GM12864 (cell line): ENCODE measurements at regions not wholly inside any gene's neighbourhood (a gene's known extent, or its start where the extent isn't known, plus 50 kb on each side); places are given as distances from the start of the nearest gene placed in this dataset.
"Not testable (repeated sequence)": the region's sequence is repeated elsewhere in the genome, so short reads cannot be mapped to it uniquely, and the experiment has no call there.

ENCODE experiments used
- DNase-seq: peaks from one replicate; pipeline ENCODE4 v3.0.0-alpha.2; 2011; ENCODE audit warnings: low read depth
- H3K4me3 ChIP-seq: 2 replicates; pipeline ENCODE4 v1.5.1; 2011; ENCODE audit warnings: mild to moderate bottlenecking, low read depth, low read length, control low read depth
- CTCF ChIP-seq: IDR thresholded peaks from 2 replicates; pipeline ENCODE4 v1.5.1; 2011; ENCODE audit warnings: low read depth, mild to moderate bottlenecking, moderate library complexity, low read length, control low read depth, inconsistent platforms; ENCODE audit errors: missing control alignments

GRCh38 chr7:84908196-84908793 is 278.6 kb downstream of the SEMA3D start:
- H3K4me3 ChIP-seq: no peak overlapping the region
- TF ChIP-seq CTCF: no peak
- no peak for DNase-seq

DNA sequence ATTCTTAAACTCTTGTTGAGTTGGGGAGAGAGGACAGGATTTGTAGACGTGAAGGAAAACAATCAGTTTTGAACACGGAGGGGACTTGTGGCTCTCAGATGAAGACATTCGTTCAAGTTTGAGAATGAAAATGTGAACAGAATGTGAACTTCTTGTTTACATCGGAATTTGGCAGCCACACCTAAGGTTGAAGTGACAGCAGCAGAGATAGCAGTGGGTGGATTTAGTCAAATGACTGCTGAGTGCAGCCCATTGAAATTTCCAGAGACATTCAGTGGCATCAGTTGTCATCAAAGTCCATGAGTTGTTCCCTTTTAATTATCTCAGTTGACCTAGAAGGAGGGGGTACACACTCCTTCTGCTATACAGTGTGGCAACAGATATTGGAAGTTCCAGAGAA is 280.0 kb downstream of the SEMA3D start:
- no peak for DNase-seq
- no peak overlapping the region for H3K4me3 ChIP-seq
- TF ChIP-seq CTCF: no peak

DNA sequence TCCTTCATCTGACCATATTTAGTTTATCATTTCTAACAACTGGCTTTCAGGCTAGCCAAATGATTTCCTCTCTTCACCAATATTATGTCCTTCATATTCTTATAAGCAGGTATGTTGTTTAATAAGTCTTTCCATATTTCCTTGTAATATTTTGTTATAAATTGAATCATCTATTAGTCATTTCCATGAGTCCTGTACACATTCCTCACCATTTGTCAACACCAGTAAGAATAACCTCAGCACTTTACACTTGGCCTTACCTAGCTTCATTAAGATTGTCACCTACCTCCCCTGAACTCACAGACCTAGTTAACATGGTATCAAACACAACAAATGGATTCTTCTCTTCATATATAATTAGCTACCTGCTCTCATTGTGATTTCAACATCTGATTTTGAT is 282.3 kb downstream of the SEMA3D start:
- H3K4me3 ChIP-seq: no peak overlapping the region
- no peak for DNase-seq

DNA sequence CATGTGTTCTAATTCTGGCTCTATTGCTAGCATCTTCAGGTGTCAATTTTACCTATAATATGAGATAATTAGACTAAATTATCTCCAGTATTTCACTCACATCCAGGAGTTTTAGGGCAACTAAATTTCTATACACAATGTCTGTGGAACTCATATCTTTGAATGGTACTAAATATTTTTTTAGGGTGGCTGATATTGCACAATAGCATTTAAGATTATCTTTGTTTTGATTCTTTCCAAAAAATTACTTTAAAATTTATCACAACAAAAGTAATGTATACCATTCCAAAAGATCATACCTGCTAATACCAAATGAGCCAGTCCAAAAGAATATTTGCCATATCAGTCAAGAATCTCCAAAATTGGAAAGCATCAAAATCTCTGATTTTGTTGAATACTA is 285.5 kb downstream of the SEMA3D start:
- no peak for DNase-seq
- H3K4me3 ChIP-seq: no peak overlapping the region
- no peak for TF ChIP-seq CTCF

More for the DNA sequence above, 282.3 kb downstream of the SEMA3D start:
- no peak for TF ChIP-seq CTCF

DNA sequence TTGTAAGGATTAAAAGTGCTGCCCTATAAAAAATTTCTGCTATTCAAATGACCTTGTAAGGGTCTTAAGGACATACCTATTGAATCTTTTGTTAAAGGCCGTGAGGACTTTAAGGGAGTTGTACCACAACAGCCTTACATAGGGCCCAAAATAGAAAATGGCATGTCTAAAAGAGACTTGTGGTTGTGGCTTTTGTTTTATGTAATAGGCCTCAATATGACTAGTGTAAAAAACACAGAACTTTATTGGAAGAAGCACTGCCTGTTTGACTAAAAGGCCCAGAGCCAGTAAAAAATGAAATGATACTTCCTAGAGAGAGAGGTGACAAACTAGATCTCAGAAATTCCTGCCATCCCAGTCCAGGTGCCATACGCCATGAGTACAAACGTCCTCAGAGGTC is 286.6 kb downstream of the SEMA3D start:
- no peak overlapping the region for H3K4me3 ChIP-seq
- TF ChIP-seq CTCF: no peak
- no peak for DNase-seq

GRCh38 chr7:84895563-84895962 is 291.3 kb downstream of the SEMA3D start:
- no peak overlapping the region for H3K4me3 ChIP-seq
- no peak for TF ChIP-seq CTCF
- no peak for DNase-seq

- not testable (repeated sequence) for H3K4me3 ChIP-seq, DNase-seq
Observed at GRCh38 chr7:84883570-84883969, 303.3 kb downstream of the SEMA3D start.

DNA sequence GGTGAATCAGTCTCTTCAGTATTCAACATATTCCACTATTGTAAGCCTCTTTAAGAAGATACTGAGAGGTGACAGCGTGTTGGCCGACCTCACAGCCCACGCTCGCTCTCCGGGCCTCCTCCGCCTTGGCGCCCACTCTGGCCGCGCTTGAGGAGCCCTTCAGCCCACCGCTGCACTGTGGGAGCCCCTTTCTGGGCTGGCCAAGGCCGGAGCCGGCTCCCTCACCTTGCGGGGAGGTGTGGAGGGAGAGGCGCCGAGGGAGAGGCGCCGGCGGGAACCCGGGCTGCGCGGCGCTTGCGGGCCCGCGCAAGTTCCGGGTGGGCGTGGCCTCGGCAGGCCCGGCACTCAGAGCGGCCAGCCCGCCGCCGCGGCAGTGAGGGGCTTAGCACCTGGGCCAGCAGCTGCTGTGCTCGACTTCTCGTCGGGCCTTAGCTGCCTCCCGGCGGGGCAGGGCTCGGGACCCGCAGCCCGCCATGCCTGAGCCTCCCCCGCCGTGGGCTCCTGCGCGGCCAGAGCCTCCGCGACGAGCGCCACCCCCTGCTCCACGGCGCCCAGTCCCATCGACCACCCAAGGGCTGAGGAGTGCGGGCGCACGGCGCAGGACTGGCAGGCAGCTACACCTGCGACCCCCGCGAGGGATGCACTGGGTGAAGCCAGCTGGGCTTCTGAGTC is 306.4 kb downstream of the SEMA3D start:
- DNase-seq, H3K4me3 ChIP-seq: not testable (repeated sequence)
